GM19328 (cell line): ENCODE measurements at regions not wholly inside any gene's neighbourhood (a gene's known extent, or its start where the extent isn't known, plus 50 kb on each side); places are given as distances from the start of the nearest gene placed in this dataset.
"Not testable (repeated sequence)": the region's sequence is repeated elsewhere in the genome, so short reads cannot be mapped to it uniquely, and the experiment has no call there.

Source experiments
- ATAC-seq: cut with Tn5 transposase; IDR thresholded peaks from one replicate; pipeline ENCODE4 v1.9.1; 2021; ENCODE audit warnings: mild to moderate bottlenecking, moderate library complexity; ENCODE audit not compliant: unreplicated experiment

GRCh38 chr3:164779816-164780215 is 298.5 kb downstream of the SI start:
- ATAC-seq, result no peak

GRCh38 chr3:164752812-164753211 is 325.5 kb downstream of the SI start:
- ATAC-seq, result no peak

GRCh38 chr3:164748626-164749025 is 329.7 kb downstream of the SI start:
- ATAC-seq, result no peak

- ATAC-seq, result no peak
Measured at GRCh38 chr3:164741869-164742268, 336.4 kb downstream of the SI start.

GRCh38 chr3:164737174-164737573 is 341.1 kb downstream of the SI start:
- ATAC-seq, result no peak

- no peak for ATAC-seq
Measured at GRCh38 chr3:164732166-164732565, 346.1 kb downstream of the SI start.

- no peak for ATAC-seq
Measured at GRCh38 chr3:164730815-164731360, 347.4 kb downstream of the SI start.

- ATAC-seq, result no peak
Measured at GRCh38 chr3:164723396-164723795, 354.9 kb downstream of the SI start.

GRCh38 chr3:164702808-164703207 is 375.5 kb downstream of the SI start:
- not testable (repeated sequence) for ATAC-seq

- no peak for ATAC-seq
Measured at GRCh38 chr3:164687902-164688301, 390.4 kb downstream of the SI start.

GRCh38 chr3:164687211-164687610 is 391.1 kb downstream of the SI start:
- no peak for ATAC-seq

- no peak for ATAC-seq
Measured at GRCh38 chr3:164683489-164683888, 394.8 kb downstream of the SI start.

- ATAC-seq, result no peak
Measured at GRCh38 chr3:164679245-164679644, 399.1 kb downstream of the SI start.

- ATAC-seq, result no peak
Measured at GRCh38 chr3:164677317-164677716, 401.0 kb downstream of the SI start.

GRCh38 chr3:164673738-164674137 is 404.6 kb downstream of the SI start:
- no peak for ATAC-seq

- no peak for ATAC-seq
Measured at GRCh38 chr3:164658125-164658524, 420.2 kb downstream of the SI start.

- ATAC-seq, result no peak
Measured at GRCh38 chr3:164657631-164658030, 420.7 kb downstream of the SI start.

- no peak for ATAC-seq
Measured at GRCh38 chr3:164655462-164655861, 422.8 kb downstream of the SI start.

- no peak for ATAC-seq
Measured at GRCh38 chr3:164641071-164641470, 437.2 kb downstream of the SI start.

GRCh38 chr3:164640591-164640990 is 437.7 kb downstream of the SI start:
- ATAC-seq, result no peak

GRCh38 chr3:164620956-164621355 is 457.3 kb downstream of the SI start:
- ATAC-seq, result no peak

- no peak for ATAC-seq
Measured at GRCh38 chr3:164620423-164620822, 457.9 kb downstream of the SI start.

- ATAC-seq, result no peak
Measured at GRCh38 chr3:164612751-164613150, 465.5 kb downstream of the SI start.
